ENCODE measurements at regions not wholly inside any gene's neighbourhood (a gene's known extent, or its start where the extent isn't known, plus 50 kb on each side); places are given as distances from the start of the nearest gene placed in this dataset.

DNA sequence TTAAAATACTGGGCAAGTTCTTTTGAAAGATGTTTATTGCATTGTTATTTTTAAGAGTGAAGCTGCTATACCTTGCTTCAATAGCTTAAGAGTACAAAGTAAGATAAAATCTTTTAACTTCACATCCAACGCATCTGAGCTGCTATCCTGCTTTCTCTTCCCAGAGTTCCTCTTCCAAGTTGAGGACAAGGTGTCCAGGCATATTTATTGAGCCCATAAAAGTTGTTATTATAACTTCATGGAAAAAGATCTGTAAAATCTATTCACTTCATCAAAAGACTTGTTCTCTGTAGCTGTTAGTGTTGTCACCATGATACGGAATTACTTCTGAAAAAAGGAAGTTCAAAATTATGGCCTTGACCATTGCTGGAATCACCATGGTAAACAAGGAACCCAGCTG, 306.2 kb upstream of the ELAVL2 start:
- no peaks in the 10 kb centered on the region for H3K27me3 Mint-ChIP-seq
- TF ChIP-seq, protein P1, sequence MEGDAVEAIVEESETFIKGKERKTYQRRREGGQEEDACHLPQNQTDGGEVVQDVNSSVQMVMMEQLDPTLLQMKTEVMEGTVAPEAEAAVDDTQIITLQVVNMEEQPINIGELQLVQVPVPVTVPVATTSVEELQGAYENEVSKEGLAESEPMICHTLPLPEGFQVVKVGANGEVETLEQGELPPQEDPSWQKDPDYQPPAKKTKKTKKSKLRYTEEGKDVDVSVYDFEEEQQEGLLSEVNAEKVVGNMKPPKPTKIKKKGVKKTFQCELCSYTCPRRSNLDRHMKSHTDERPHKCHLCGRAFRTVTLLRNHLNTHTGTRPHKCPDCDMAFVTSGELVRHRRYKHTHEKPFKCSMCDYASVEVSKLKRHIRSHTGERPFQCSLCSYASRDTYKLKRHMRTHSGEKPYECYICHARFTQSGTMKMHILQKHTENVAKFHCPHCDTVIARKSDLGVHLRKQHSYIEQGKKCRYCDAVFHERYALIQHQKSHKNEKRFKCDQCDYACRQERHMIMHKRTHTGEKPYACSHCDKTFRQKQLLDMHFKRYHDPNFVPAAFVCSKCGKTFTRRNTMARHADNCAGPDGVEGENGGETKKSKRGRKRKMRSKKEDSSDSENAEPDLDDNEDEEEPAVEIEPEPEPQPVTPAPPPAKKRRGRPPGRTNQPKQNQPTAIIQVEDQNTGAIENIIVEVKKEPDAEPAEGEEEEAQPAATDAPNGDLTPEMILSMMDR (IDR thresholded peaks at IDR 0.05): no peak
- H3K9me3 Mint-ChIP-seq: peaks cover 10% of the 10 kb centered on the region
- no peaks in the 10 kb centered on the region for H3K36me3 Mint-ChIP-seq (ENCODE audit: low read depth)
- DNase-seq (no peak), ATAC-seq (no peak)
- H3K4me3 Mint-ChIP-seq: no peak overlapping the region
- intact Hi-C loops (cut with micrococcal nuclease): no loop called here
- POLR2A ChIA-PET: no interaction called here
- H3K4me1 Mint-ChIP-seq (ENCODE audit: low read depth): no peaks in the 10 kb centered on the region
- H3K27ac Mint-ChIP-seq: no peak overlapping the region
- CTCF ChIA-PET: no interaction called here

DNA sequence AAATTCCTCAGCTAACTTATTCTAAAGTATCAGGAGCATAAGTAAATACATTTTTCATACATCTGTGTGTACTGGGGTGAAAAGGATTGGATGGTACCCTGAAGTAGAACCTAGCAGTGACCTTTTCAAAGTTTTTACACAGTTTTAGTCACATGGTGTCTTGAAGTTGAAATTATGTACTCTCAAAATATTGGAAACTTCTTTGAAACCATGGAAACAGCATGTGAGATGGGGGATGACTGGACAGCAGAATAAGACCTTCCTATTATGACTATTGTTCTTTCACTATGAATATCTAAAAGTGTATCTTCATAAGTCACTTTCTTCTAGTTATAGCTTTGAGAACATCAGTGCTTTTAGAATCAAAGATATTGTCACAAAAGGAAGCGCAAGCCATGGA, 301.5 kb upstream of the ELAVL2 start:
- POLR2A ChIA-PET: no interaction called here
- Mint-ChIP-seq H3K27me3 (no peaks in the 10 kb centered on the region), H3K27ac (no peak overlapping the region), H3K4me1 (ENCODE audit: low read depth) (no peaks in the 10 kb centered on the region), H3K36me3 (ENCODE audit: low read depth) (no peaks in the 10 kb centered on the region), H3K4me3 (no peak overlapping the region), H3K9me3 (peaks cover 9% of the 10 kb centered on the region)
- CTCF ChIA-PET: no interaction called here
- intact Hi-C loops (cut with micrococcal nuclease): no loop called here
- no peak for ATAC-seq
- no peak for DNase-seq
- TF ChIP-seq, protein P1 (IDR thresholded peaks at IDR 0.05): no peak

DNA sequence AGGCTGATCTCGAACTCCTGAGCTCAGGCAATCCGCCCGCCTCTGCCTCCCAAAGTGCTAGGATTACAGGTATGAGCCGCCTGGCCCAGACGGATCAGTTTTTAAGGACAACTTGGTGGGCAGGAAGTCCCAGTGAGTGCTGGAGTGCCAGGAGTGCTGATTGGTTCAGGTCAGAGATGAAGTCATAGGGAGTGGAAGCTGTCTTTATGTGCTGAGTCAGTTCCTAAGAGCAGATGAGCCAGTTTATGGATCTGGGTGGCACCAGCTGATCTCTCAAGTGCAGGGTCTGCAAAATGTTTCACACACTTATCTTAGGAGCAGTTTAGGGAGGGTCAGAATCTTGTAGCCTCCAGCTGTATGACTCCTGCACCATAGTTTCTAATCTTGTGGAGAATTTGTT, 292.1 kb upstream of the ELAVL2 start:
- no peak overlapping the region for H3K27ac Mint-ChIP-seq
- DNase-seq (no peak), ATAC-seq (no peak)
- intact Hi-C loops (cut with micrococcal nuclease): loop anchor here (10.0 kb wide), 1 partner anchor 63 kb away; no protein-coding TSS in a partner anchor
- peaks cover 13% of the 10 kb centered on the region for H3K9me3 Mint-ChIP-seq
- TF ChIP-seq, protein P1 (IDR thresholded peaks at IDR 0.05): no peak
- ChIA-PET POLR2A (no interaction called here), CTCF (no interaction called here)
- H3K4me3 Mint-ChIP-seq: no peak overlapping the region
- no peaks in the 10 kb centered on the region for H3K27me3 Mint-ChIP-seq
- no peaks in the 10 kb centered on the region for H3K36me3 Mint-ChIP-seq (ENCODE audit: low read depth)
- no peaks in the 10 kb centered on the region for H3K4me1 Mint-ChIP-seq (ENCODE audit: low read depth)

DNA sequence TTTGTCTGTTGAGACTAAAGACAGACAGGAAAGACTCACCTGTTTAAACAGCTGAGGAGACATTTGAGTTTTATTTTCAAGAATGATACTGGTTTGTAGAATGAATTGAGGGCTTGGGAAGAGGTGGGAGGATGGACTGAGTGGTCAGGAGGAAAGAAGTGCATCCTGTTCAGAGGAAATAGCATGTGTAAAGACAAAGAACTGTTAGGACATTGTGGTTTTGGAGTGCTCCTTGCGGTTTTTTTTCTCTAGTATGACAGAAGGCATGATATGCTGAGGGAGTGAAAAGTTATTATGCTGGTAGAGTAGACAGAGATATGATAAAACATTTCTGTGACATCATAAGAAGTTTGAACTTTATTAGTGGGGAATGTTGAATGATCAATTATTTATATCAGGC, 270.7 kb upstream of the ELAVL2 start:
- Mint-ChIP-seq H3K27me3 (no peaks in the 10 kb centered on the region), H3K9me3 (peaks cover 19% of the 10 kb centered on the region), H3K4me3 (no peak overlapping the region), H3K36me3 (ENCODE audit: low read depth) (no peaks in the 10 kb centered on the region), H3K4me1 (ENCODE audit: low read depth) (no peaks in the 10 kb centered on the region), H3K27ac (no peak overlapping the region)
- intact Hi-C loops (cut with micrococcal nuclease): loop anchor here (10.0 kb wide), 1 partner anchor 748 kb away; no protein-coding TSS in a partner anchor
- POLR2A ChIA-PET: no interaction called here
- CTCF ChIA-PET: no interaction called here
- ATAC-seq (no peak), DNase-seq (no peak)
- TF ChIP-seq, protein P1 (IDR thresholded peaks at IDR 0.05): no peak

DNA sequence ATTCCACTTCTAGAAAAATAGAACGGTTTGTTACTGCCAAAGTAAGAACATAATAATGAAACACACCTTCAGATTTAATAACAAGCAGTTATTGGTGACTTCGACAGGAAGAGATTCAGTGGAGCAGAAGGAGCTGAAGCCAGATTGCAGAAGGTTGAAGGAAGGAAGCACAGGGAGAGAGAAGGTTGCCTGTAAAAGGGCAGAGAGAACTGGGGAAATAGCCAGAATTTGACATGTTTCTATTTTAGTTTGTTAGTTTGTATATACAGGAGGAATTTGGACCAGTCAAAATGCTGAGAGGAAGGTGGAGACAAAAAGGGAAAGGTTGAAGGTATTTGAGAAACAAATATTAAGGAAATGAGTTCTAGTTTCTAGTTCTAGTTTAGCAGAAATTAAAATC, 269.2 kb upstream of the ELAVL2 start:
- ChIA-PET CTCF (no interaction called here), POLR2A (no interaction called here)
- peaks cover 16% of the 10 kb centered on the region for H3K9me3 Mint-ChIP-seq
- H3K27ac Mint-ChIP-seq: no peak overlapping the region
- H3K27me3 Mint-ChIP-seq: no peaks in the 10 kb centered on the region
- no peaks in the 10 kb centered on the region for H3K36me3 Mint-ChIP-seq (ENCODE audit: low read depth)
- TF ChIP-seq, protein P1 (IDR thresholded peaks at IDR 0.05): no peak
- DNase-seq (no peak), ATAC-seq (no peak)
- intact Hi-C loops (cut with micrococcal nuclease): loop anchor here (10.0 kb wide), 1 partner anchor 750 kb away; no protein-coding TSS in a partner anchor
- H3K4me1 Mint-ChIP-seq (ENCODE audit: low read depth): no peaks in the 10 kb centered on the region
- no peak overlapping the region for H3K4me3 Mint-ChIP-seq
